ENCODE measurements at regions not wholly inside any gene's neighbourhood (a gene's known extent, or its start where the extent isn't known, plus 50 kb on each side); places are given as distances from the start of the nearest gene placed in this dataset.

DNA sequence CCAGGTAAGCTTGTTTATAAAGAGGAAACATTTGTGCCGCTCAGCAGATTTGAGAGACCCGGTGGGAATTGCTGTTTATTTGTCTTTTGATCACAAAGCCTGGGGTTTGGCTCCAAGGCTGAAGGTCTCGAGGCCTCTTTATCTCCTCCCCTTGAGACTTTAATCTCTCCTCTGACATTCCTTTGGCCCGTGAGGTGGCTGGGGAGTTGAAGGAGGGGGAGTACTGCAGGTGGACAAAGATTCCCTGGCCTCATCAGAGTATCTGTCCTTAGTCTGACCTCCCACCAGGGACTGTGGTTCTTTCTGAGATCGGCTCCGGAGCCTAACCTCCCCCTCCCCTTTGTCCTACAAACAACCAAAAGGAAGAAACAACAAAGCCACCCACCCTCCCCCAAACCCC lies 216.5 kb downstream of the MID1IP1 start:
- TF ChIP-seq CTCF (IDR thresholded peaks at IDR 0.05), result no peak
- no peak for TF ChIP-seq POLR2A (IDR thresholded peaks at IDR 0.05)

All from thyroid gland (tissue), 4 donors.